HG02840 (cell line): ENCODE measurements at regions not wholly inside any gene's neighbourhood (a gene's known extent, or its start where the extent isn't known, plus 50 kb on each side); places are given as distances from the start of the nearest gene placed in this dataset.

Experiments used
- ATAC-seq: cut with Tn5 transposase; IDR thresholded peaks from one replicate; pipeline ENCODE4 v1.9.1; 2021; ENCODE audit warnings: mild to moderate bottlenecking, moderate library complexity, moderate number of reproducible peaks; ENCODE audit not compliant: unreplicated experiment, low FRiP score

DNA sequence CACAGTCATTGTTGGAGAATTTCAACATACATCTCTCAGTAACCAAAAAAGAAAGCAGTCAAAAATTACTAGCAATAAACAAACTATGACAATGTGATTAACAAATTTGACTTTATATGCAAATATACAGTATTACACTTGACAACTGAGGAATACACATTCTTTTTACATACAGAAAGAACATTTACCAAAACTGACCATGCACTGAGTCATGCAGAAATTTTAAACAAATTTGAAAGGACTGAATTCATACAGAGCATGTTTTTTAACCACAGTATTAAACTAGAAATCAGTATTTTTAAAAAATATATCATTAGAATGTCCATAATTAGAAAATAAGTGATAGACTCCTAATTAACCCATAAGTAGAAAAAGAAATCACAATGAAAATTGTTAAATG lies 420.1 kb downstream of the TBC1D4 start:
- no peak for ATAC-seq

- no peak for ATAC-seq
These were observed 426.7 kb downstream of the TBC1D4 start for GRCh38 chr13:75055296-75055695.

GRCh38 chr13:75052616-75053015 lies 429.4 kb downstream of the TBC1D4 start:
- ATAC-seq: no peak

- no peak for ATAC-seq
These were observed 431.4 kb downstream of the TBC1D4 start for GRCh38 chr13:75050419-75051046.

- no peak for ATAC-seq
These were observed 432.1 kb downstream of the TBC1D4 start for GRCh38 chr13:75049735-75050335.

GRCh38 chr13:75042807-75043206 lies 439.2 kb downstream of the TBC1D4 start:
- no peak for ATAC-seq

GRCh38 chr13:75038393-75039113 lies 443.4 kb downstream of the TBC1D4 start:
- ATAC-seq: no peak

DNA sequence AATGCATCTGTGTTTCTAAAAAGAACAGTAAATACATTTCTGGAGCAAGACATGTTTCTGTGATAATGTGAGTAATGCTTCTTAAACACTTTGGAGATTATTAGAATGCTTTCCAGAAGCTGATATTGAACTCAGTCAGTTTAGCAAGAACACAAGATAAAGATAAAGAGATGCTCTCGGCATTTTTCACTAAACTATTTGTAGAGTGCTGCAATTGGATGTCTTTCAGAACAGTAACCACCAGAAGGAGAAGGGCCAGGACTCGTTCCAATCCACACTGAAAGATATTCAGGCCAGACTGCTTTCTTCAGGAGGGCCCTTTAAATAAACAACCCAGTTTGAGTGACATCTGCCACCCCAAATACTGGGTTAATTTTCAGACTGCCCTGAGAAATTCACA lies 456.0 kb downstream of the TBC1D4 start:
- ATAC-seq: no peak

GRCh38 chr13:75024602-75025001 lies 457.4 kb downstream of the TBC1D4 start:
- ATAC-seq: no peak

GRCh38 chr13:75023609-75024008 lies 458.4 kb downstream of the TBC1D4 start:
- ATAC-seq: no peak

DNA sequence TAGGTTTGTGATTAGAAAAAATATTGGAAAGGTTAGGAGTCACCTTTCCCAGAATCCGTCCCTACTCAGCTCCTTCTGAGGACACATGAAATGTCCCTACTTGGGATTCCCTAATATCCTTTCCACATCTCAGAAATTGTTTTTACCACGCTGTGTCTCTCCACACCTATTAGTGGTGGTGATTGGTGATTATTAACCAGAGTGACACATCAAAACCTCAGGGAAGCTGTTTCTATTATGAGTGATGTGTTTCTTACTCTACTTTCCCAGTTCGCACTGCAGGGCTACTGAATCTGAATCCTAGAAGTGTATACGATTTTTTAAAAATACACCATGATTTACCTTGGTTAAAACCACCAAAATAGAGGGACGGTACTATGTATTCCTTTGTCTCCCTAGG lies 460.8 kb downstream of the TBC1D4 start:
- ATAC-seq: no peak

- ATAC-seq: no peak
These were observed 465.7 kb downstream of the TBC1D4 start for GRCh38 chr13:75016225-75016624.

GRCh38 chr13:75013818-75014217 lies 468.2 kb downstream of the TBC1D4 start:
- no peak for ATAC-seq

DNA sequence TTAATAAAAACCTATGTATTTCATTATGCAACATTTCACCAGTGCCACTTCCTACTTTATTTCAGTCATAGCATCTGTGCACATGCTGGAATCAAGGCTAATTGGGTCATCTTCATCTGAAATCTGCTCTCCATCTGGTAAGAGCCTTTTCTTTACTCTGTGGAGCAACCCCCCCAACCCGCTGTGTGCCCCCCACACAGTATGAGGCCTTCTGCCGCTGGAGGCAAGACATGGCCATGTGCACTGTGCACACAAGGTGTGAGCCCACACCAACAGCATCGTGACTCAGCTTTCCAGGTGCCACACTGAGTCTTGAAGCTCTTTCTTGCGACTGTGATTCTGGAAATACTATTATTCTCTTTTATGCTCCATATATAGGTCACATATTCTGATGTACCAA lies 471.0 kb downstream of the TBC1D4 start:
- ATAC-seq: no peak

- ATAC-seq: no peak
These were observed 473.0 kb downstream of the TBC1D4 start for GRCh38 chr13:75008926-75009325.

GRCh38 chr13:74990992-74991391 lies 491.0 kb downstream of the TBC1D4 start:
- no peak for ATAC-seq

GRCh38 chr13:74987124-74987690 lies 494.8 kb downstream of the TBC1D4 start:
- no peak for ATAC-seq

DNA sequence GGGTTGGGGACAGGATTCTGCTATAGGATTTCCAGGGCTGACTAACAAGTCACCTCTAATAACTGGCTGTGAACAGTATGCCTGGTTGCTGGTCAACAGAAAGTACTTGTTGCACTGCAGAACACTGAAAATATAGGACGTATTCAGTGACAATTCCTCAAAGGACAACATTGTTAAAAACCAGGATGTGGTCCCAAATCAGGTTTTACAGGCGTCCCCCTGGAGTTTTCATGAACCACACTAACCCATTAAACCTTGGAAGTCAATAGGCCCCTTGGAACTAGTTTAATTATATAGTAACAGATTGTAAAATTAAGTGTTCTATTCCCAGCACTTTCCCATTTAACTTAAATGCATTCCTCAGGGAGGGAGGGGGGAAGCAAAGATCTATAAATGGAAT lies 495.4 kb downstream of the TBC1D4 start:
- no peak for ATAC-seq

DNA sequence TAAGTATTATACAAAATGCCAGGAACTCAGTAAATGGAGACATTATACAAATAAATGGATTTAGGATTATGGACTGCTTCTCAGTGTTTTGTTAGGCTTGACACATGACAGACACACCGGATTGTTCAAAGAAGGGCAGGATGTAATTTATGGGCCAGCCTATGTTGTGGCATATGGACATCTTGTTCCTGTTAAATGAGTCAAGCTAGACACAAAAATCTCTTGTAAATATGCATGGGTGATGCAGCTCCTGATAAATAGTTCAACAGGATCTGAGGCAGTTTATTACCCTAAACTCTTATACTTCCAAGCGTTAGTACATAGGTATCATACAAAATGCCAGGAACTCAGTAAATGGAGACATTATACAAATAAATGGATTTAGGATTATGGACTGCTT lies 502.3 kb downstream of the TBC1D4 start:
- ATAC-seq: no peak

- no peak for ATAC-seq
These were observed 503.4 kb downstream of the TBC1D4 start for GRCh38 chr13:74978591-74978990.

DNA sequence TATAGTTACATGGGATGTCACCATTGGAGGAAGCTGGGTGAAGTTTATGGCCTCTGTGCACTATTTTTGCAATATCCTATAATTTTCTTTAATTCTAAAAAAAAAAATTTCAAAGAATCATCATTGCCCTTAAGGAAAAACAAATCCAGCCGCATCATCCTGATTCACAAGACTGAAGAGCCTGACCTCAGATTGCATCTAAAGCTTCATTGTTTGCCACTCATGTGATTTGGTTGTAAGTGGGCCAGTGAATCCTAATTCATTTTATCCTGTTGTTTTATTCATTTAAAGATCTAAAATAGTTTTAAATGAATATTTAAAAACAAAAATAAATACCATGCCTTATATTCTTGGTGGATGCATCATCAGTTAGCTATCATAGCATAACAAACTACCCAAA lies 504.5 kb downstream of the TBC1D4 start:
- ATAC-seq: no peak

DNA sequence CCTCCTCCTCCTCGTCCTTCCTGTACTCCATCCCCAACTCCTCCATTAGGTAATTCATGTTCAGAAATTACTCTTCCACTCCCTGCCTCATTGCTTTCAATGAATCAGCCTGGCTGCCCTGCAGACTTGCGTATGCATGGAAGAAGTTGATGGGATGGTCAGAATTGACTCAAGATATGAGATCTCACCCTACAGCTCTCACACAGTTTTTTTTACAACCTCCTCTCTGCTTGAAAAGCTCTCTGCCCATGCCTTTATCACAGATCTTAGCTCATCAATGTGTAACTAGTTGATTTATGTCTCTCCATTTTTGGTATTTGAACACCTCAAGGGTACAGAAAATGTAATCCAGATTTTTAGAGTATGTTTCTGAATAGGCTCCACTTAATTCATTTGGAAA lies 506.9 kb downstream of the TBC1D4 start:
- no peak for ATAC-seq
